ELR (cell line): ENCODE measurements at regions not wholly inside any gene's neighbourhood (a gene's known extent, or its start where the extent isn't known, plus 50 kb on each side); places are given as distances from the start of the nearest gene placed in this dataset.
"Not testable (repeated sequence)": the region's sequence is repeated elsewhere in the genome, so short reads cannot be mapped to it uniquely, and the experiment has no call there.

Experiments used
- DNase-seq: peaks from one replicate; pipeline ENCODE4 v3.0.0-alpha.2; 2015; ENCODE audit warnings: low read depth

DNA sequence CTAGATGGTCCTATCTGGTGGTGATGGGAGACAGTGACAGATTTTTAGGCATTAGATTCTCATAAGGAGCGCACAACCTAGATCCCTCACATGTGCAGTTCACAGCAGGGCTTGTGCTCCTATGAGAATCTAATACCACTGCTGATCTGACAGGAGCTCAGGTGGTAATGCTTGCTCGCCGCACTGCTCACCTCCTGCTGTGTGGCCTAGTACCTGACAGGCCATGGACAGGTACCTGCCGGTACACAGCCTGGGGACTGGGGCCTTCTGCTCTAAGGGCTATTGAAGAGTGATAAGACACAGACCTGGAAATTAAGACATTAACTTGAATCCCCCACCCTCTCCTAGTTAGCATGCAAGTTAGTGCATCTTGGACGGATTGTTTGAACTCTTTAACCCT is 64.4 kb downstream of the KLRB1 start:
- not testable (repeated sequence) for DNase-seq

DNA sequence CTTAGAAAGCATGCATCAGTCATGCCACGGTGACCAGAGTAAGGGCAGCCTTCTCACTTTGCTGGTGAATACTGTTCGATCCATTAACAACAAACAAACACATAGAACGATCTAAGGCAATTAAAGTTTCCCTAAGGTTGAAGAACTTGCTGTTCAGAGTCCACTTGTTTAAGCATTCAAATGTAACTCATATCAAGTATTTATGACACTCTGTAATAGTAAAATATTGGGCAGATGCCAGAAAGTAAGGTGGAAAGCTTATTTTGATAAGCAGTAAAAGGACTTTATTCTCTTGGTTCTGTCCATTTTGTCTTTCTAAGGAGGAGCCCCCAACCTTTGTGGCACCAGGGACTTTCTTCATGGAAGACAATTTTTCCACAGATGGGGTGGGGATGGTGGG is 64.9 kb downstream of the KLRB1 start:
- not testable (repeated sequence) for DNase-seq

DNA sequence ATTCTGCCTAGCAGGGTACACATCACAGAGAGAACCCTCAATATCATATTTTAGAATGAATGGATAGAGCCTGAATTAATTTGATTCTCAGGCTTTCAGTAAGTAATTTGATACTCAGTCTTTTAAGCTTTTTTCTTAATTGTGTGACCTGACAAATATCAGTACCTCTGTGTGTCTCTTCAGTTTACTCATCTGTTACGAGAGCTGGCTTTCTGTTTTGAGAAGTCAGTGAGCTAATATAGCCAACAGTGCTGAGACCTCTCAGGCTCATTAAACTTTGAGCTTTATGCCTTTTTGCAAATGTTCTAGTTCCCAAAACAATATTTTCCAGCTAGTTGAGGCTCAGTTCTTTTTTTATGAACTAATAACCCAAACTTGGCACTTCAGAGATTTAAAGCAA is 91.8 kb downstream of the KLRB1 start:
- DNase-seq, result not testable (repeated sequence)

DNA sequence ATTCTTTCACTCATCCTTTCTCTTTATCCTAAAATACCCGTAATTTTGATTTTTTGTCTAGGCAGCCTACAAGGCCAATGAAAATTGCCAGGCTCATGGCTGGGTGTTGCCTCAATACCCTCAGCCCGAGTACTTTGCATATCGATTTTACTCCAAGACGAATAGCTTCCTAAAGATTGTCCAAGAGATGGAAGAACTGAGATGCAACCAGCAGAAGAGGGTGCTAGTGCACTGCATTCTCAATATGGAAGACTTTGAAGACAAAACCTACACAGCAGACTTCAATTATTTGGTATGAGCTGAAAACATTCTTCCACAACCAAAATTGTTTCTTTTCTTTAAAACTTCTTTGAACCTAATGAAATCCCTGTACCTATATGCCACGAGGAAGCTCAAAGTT is 95.0 kb downstream of the KLRB1 start:
- not testable (repeated sequence) for DNase-seq

DNA sequence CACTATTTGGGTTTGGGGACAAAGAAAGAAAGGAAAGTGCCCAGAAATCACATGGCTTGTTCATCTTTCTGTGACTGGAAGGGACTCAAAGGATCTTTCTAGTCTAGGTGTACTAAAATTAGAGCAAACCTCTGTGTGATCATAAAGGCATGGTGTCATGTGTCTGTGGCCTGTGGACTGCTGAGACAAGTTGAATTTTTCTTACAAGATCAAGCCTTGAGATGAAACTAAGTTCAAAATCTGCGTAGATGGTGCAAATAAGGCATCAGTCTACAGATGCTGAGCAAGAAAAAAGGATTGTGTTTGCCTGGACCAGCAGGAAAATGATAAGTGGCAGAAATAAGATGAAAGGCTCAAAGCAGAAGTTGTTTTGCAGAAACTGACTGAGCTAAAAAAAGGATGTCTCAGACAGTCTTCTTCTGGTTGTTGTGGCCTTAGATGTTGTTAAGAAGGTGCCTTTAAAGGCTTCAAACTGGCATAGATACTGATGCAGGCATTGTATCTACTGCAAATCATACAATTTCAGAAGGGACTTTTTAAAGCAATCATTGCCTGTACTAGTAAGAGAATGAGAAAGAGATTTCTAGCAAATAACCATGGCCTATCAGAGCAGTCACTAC is 97.2 kb downstream of the KLRB1 start:
- not testable (repeated sequence) for DNase-seq

DNA sequence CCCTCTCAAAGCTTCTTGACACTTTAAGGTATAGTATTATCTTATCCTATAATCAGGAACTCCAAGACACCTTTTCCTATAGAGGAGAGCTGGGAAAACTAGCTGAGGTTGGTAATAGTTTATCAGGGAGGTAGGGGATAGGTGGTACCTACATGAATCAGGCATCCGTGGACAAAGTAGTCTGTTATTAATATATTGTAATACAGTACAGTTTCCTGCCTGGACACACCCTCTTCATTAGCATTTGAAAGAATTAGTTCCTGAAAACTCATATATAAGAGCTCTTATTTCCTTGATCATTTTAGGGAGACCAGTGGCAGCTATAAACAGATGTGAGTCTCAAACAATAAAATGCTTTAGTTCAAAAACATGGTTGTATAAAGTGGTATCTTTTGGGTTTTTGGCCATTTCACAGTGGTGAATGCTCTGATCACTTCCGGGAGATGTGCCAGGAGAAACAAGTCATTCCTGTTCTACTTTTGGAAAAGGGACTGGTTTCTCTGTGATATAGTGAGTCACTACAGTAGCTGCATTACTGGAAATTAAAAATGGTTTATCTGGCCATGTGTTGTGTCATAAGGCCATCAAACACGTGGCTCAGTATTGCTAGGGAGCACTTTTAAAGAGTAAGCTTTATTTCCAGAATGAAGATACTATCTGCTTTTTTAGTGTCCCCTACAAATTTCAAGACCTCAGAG is 98.1 kb downstream of the KLRB1 start:
- DNase-seq, result peak; percentile 59

DNA sequence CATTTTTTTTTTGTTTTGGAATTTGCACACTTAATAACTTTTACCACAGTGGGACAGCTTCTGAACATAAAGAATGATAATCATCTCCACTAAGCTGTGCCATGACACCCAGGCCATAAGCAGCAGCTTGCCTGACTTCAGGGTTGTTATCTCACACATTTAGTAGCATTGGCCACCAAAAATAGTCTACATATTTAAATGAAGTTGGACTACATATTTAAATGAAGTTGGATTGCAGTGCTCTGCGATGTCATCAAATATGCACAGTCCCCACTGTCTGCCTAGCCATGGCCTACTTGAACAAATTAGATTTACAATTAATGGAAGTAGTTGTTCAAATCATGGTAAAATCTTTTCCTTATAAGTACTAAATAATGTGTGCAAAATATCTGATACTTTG is 101.0 kb downstream of the KLRB1 start:
- no peak for DNase-seq

DNA sequence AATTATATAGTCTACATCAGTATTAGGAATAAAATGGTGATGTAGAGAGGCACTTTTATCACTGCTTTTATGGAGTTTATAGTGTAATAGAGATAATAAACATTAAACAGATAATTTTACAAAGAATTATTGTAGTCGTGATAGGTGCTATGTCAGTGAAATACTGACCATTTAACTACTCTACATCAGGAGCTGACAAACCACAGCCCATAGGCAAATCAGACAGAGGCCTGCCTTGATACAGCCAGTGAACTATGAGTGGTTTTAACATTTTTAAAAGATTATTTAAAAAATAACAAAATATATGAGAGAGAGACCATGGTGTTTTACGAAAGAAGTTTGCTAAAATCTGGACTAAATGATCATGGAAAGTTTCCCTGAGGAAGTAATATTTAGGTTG is 104.3 kb downstream of the KLRB1 start:
- DNase-seq, result not testable (repeated sequence)

DNA sequence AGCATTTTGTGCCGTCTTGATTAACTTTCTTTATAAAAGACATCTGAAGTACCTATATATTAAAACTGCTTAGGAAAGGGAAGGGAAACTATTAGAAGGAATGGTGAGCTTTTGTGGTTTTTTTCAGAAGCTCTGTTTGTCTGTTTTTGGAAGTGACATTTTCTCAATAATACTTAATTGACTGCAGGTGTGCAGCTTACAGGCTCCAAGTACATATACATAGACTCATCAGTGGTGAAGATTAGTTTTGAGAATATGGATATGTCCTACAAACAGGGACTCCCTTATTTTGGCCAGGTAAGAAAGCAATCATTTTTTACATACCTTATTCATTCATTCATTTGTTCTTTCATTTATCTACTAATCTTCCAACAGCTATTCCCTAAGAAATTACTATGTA is 104.9 kb downstream of the KLRB1 start:
- not testable (repeated sequence) for DNase-seq

DNA sequence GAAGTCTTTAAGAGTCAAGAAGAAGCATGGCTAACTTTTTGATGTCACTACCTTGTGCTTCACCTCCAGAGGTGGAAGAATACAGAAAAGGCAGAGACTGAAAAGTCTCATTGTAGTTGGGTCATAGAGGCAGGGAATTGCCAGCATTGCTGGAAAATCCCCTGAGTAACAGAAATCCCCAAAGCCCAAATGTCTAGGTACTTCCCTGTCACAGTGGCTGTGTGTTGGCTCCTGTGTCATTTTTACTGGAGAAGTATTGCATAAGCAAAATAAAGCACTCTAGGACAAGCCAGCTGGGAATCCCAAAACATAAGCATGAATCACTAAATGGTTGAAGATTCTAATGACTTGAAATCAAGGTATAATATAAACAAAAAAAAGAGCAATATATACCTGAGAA is 114.4 kb downstream of the KLRB1 start:
- DNase-seq, result not testable (repeated sequence)

DNA sequence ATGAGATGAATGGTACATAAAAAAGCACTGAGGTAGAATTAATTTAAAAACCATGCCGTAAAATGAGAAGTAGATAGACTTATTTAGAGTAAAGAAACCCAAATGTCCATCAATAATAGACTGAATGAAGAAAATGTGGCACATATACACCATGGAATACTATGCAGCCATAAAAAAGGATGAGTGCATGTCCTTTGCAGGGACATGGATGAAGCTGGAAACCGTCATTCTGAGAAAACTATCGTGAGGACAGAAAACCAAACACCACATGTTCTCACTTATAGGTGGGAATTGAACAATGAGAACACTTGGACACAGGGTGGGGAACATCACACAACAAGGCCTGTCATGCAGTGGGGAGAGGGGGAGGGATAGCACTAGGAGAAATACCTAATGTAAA is 126.4 kb downstream of the KLRB1 start:
- DNase-seq, result not testable (repeated sequence)

DNA sequence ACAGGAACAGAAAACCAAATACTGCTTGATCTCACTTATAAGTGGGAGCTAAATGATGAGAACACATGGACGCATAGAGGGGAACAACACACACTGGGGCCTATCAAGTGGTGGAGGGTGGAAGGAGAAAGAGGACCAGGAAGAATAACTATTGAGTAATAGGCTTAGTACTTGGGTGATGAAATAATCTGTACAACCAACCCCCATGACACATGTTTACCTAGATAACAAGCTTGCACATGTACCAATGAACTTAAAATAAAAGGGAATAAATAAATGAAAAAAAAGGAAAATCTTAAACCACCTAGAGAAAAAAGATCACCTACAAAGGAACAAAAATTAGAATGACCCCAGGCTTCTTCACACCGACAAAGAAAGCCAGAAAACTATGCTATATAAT is 133.5 kb downstream of the KLRB1 start:
- not testable (repeated sequence) for DNase-seq

DNA sequence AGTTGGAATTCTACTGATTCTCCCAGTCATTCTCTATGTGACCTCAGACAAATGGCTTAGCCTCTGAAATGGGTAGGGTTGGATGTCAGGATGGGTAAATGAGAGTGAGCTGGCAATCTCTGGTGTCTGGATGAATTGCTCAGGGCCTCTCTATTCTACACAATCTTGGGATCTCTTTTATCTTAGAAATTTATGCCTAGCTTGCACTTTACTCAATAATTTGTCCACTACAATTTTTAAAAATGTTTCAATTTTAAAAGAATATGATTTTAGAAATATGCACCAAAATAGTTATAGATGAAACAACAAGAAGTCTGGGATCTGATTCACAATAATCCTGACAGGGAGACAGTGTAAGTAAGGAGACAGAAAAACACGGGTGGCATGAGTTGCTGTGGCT is 134.1 kb downstream of the KLRB1 start:
- not testable (repeated sequence) for DNase-seq

DNA sequence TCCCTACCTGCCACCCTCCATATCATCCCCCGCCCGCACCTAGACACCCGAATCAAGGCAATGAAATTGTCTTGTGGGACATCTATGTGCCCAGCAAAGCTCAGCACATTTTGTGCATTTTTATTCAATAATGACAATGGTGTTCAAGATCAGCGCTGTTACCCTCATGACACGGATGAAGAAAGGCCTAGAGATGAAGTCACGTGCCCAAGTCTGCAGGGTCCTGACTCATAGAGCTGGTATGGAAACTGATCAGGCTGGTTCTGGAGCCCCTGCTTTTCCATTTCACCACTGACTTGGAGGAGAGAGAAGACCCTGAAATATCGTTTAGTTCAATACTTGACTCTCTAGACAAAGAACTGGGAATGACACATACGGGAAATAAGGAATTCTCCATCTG is 136.2 kb downstream of the KLRB1 start:
- peak; percentile 5 for DNase-seq

DNA sequence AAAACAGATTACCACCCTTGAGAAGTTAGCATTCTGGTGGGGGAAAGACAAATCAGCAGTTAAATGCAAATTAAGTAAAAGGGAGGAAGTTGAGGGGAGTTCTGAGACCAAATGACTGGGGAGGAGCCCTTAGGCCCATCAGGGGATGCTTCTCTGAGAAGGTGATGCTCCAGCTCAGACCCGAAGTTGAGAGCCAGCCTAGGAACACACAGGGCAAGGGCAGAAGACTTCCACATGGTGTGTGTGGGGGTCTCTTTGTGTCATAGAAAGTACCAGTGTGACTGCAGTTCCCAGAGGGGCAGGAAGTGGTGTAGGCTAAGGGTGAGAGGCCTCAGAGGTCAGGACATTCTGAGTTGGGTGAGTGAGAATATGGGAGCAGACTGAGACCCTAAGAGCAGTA is 137.3 kb downstream of the KLRB1 start:
- DNase-seq, result not testable (repeated sequence)

DNA sequence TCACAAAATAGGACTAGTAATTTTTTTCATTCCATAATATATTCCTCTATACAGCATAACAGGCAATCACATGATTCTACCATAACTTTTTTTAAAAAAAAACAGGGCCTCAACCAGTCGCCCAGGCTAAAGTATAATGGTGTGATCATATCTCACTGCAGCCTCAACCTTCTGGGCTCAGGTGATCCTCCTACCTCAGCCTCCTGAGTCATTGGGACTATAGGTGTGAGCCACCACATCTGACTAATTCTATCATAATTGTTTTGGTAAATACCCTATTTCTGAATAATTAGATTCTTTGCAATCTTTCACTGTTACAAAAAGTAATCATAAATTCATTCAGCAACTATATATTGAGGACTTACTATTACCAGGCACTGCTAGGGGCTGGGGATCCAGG is 137.8 kb downstream of the KLRB1 start:
- DNase-seq, result not testable (repeated sequence)

DNA sequence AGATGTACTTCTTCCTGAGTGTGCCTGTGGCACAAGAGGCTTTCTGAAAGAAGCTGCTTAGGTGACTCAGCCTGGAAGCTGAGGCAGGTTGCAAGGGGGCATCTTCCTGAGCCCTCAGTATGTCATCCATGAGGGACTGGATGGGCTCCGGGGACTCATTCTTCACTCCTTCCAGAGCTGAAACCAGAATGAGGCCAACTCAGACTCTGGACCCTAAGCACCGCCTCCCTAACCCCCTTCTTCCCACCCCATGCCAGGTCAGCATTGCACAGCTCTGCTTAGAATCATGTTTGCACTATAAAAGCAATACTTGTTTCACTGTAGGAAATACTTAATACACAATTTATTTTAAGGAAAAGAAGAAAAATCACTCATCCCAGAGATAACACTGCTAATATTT is 138.3 kb downstream of the KLRB1 start:
- not testable (repeated sequence) for DNase-seq

DNA sequence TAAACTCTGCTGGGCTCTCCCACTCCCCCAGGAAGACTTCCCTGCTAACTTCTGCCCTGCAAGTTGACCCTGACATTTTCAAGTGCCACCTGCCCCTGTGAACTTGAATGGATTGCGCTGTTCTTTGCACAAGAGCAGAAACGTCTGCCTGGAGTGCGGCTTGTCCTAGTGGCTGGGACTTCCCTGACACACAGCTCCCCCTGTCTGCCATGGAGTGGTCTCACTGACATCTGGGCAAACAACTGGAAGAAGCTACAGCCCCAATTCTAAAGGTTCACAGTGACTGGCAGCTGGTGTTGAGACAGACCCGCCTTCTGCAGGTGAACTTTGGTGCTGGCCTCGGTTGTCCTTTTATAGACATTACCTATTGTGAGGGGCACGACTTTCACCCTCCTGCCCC is 138.7 kb downstream of the KLRB1 start:
- peak; percentile 54 for DNase-seq

DNA sequence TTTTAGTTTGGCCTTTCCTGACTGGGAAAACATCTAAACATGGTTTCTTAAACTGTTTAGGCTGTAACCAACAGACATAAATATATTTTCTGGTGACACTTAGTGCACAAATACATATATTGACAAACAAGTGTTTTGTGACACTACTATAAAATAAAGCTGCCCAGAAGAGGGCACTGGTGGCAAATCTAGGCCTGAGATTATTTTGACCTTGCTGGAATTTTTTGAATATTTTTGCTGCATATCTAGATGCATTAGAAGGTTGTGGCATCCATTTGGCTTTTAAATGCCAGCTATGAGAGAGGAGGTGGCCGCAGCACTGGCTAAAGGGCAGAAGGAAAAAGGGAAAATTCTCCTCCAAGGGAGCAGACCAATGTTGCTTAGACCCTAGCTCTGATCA is 139.6 kb downstream of the KLRB1 start:
- DNase-seq, result peak; percentile 8

DNA sequence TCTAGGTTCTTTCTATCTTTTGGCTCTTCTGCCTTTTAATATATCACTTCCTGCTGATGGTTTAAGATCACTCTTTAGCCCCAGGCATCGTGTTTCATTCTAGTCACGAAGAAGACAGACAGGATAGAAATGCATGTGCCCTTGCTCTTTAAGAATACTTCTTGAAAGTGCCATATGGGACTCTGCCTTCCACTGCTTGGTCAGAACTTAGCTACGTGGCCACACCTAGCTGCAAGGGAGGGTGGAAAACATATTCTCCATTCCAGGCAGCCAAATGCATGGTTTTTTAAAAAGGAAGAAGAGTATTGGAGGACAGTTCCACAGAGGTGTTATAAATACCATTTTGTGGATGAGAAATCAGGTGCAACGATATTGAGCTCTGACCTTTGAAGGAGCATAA is 143.3 kb downstream of the KLRB1 start:
- no peak for DNase-seq

DNA sequence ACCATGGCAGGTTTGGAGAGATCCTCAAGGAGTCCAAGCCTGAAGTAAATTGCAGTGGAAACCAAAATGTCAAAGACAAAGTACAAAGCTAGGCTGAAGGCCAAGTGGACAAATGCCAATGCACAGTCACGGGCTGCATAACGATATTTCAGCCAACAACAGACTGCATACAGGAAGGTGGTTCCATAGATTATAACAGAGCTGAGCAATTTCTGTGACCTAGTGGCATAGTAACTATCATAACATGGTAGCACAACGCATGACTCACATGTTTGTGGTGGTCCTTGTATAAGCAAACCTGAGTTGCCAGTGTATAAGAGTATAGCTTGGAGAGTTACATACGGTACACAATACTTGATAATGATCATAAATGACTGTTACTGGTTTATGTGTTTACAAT is 152.2 kb downstream of the KLRB1 start:
- peak; percentile 78 for DNase-seq

DNA sequence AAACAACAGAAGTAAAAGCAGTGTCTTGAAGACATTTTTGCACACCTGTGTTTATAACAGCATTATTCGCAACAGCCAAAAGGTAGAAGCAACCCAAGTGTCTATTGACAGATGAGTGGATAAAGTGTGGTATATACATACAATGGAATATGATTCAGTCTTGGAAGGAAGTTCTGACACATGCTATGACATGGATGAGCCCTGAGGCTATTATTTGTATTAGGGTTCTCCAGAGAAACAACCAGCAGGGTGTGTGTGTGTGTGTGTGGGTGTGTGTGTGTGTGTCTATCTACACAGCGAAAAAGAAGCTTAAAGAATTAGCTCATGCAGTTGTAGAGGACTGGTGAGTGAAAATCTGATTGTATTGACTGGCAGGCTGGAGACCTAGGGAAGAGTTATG is 153.7 kb downstream of the KLRB1 start:
- peak; percentile 57 for DNase-seq

DNA sequence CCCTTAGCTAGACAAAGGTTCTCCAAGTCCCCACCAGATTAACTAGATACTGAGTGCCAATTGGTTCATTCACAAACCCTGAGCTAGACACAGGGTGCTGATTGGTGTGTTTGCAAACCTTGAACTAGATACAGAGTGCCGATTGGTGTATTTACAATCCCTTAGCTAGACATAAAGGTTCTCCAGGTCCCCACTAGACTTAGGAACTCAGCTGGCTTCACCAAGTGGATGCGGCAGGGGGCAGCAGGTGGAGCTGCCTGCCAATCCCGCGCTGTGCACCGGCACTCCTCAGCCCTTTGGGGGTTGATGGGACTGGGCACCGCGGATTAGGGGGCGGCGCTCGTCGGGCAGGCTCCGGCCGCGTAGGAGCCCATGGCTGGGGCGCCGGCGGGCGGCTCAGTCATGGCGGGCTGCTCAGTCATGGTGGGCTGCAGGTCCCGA is 157.6 kb downstream of the KLRB1 start:
- DNase-seq, result not testable (repeated sequence)

DNA sequence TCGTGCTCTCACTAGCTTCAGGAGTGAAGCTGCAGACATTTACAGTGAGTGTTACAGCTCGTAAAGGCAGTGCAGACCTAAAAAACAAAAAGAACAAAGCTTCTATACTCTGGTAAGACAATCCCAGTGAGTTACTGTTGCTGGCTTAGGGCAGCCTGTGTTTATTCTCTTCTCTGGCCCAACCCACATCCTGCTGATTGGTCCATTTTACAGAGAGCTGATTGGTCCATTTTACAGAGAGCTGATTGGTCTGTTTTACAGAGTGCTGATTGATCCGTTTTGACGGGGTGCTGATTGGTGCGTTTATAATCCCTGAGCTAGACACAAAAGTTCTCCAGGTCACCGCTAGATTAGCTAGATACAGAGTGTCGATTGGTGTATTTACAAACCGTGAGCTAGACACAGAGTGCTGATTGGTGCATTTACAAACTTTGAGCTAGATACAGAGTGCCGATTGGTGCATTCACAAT is 158.0 kb downstream of the KLRB1 start:
- not testable (repeated sequence) for DNase-seq
